Neural cell (in vitro differentiated cells): ENCODE measurements at regions not wholly inside any gene's neighbourhood (a gene's known extent, or its start where the extent isn't known, plus 50 kb on each side); places are given as distances from the start of the nearest gene placed in this dataset.

Source experiments
- H2AFZ ChIP-seq: fragments of 200-600, 300-800 bp; sonication (generic), shearing (Covaris generic); 2 replicates; pipeline ENCODE4 v1.6.0; 2014; ENCODE audit warnings: low read depth, mild to moderate bottlenecking, antibody characterized with exemption, low read length, moderate library complexity
- H3F3A ChIP-seq: fragments of 200-600 bp; shearing (Covaris generic); 2 replicates; pipeline ENCODE4 v1.6.1; 2016; ENCODE audit warnings: mild to moderate bottlenecking, moderate library complexity, mixed read lengths, antibody characterized with exemption, low read length; ENCODE audit not compliant: insufficient read depth, poor library complexity, severe bottlenecking
- H3K27ac ChIP-seq: fragments of 200-600, 300-800 bp; sonication (generic), shearing (Covaris generic); 2 replicates; pipeline ENCODE4 v1.5.1; 2014; ENCODE audit warnings: mild to moderate bottlenecking, low read length, moderate library complexity
- H3K27me3 ChIP-seq: fragments of 300-800, 200-600 bp; sonication (generic), shearing (Covaris generic); 2 replicates; pipeline ENCODE4 v1.6.0; 2014; ENCODE audit warnings: mild to moderate bottlenecking, low read depth, low read length, moderate library complexity; ENCODE audit not compliant: insufficient read depth
- H3K36me3 ChIP-seq: fragments of 300-800, 200-600 bp; sonication (generic), shearing (Covaris generic); 2 replicates; pipeline ENCODE4 v1.5.1; 2014; ENCODE audit warnings: mild to moderate bottlenecking, antibody characterized with exemption, low read length, moderate library complexity; ENCODE audit not compliant: insufficient read depth
- H3K4me2 ChIP-seq: fragments of 300-800, 200-600 bp; sonication (generic), shearing (Covaris generic); 2 replicates; pipeline ENCODE4 v1.6.0; 2014; ENCODE audit warnings: mild to moderate bottlenecking, low read length
- H3K4me3 ChIP-seq: fragments of 300-800, 200-600 bp; sonication (generic), shearing (Covaris generic); 2 replicates; pipeline ENCODE4 v1.5.1; 2014; ENCODE audit warnings: mild to moderate bottlenecking, low read length, moderate library complexity
- H3K79me2 ChIP-seq: fragments of 200-600 bp; shearing (Covaris generic); replicated peaks from 2 replicates; pipeline ENCODE4 v1.6.0; 2014; ENCODE audit warnings: mild to moderate bottlenecking, low read length, moderate library complexity; ENCODE audit not compliant: insufficient read depth
- H3K9ac ChIP-seq: fragments of 300-800, 200-600 bp; sonication (generic), shearing (Covaris generic); 2 replicates; pipeline ENCODE4 v1.6.1; 2016; ENCODE audit warnings: mild to moderate bottlenecking, low read length, mixed read lengths
- H3K9me2 ChIP-seq: fragments of 200-600 bp; shearing (Covaris generic); 2 replicates; pipeline ENCODE4 v1.6.1; 2016; ENCODE audit warnings: mild to moderate bottlenecking, low read length, mixed read lengths; ENCODE audit not compliant: insufficient read depth
- H3K9me3 ChIP-seq: fragments of 200-600, 300-800 bp; sonication (generic), shearing (Covaris generic); 2 replicates; pipeline ENCODE4 v1.6.1; 2016; ENCODE audit warnings: mild to moderate bottlenecking, mixed run types, low read length, moderate library complexity, mixed read lengths
- H4K20me1 ChIP-seq: fragments of 200-600 bp; shearing (Covaris generic); 2 replicates; pipeline ENCODE4 v1.6.1; 2016; ENCODE audit warnings: mild to moderate bottlenecking, mixed run types; ENCODE audit not compliant: insufficient read depth
- CTCF ChIP-seq: fragments of 450-650 bp; IDR thresholded peaks from 2 replicates; pipeline ENCODE4 v1.5.1; 2014; ENCODE audit warnings: antibody characterized with exemption, mild to moderate bottlenecking, moderate library complexity; ENCODE audit not compliant: poor library complexity, severe bottlenecking
- EP300 ChIP-seq: fragments of 450-650 bp; conservative IDR thresholded peaks from 2 replicates; pipeline ENCODE4 v1.6.1; 2014; ENCODE audit warnings: antibody characterized with exemption, mild to moderate bottlenecking, moderate library complexity; ENCODE audit not compliant: poor library complexity, severe bottlenecking
- EZH2 ChIP-seq: fragments of 200-600, 300-800 bp; shearing (Covaris generic), sonication (generic); IDR thresholded peaks from 2 replicates; pipeline ENCODE4 v1.6.1; 2014; ENCODE audit warnings: antibody characterized with exemption, low read length, borderline replicate concordance, mild to moderate bottlenecking; ENCODE audit not compliant: insufficient read depth, poor library complexity, severe bottlenecking
- MXI1 ChIP-seq: fragments of 450-650 bp; conservative IDR thresholded peaks from 2 replicates; pipeline ENCODE4 v1.6.1; 2014; ENCODE audit warnings: antibody characterized with exemption, mild to moderate bottlenecking; ENCODE audit not compliant: poor library complexity, severe bottlenecking
- POLR2AphosphoS5 ChIP-seq: IDR thresholded peaks from 2 replicates; pipeline ENCODE4 v1.6.1; 2012
- RAD21 ChIP-seq: fragments of 450-650 bp; conservative IDR thresholded peaks from 2 replicates; pipeline ENCODE4 v1.6.1; 2014; ENCODE audit warnings: antibody characterized with exemption, mild to moderate bottlenecking, moderate library complexity
- REST ChIP-seq: IDR thresholded peaks from 2 replicates; pipeline ENCODE4 v1.6.1; 2012; ENCODE audit warnings: borderline replicate concordance
- SMC3 ChIP-seq: fragments of 450-650 bp; conservative IDR thresholded peaks from 2 replicates; pipeline ENCODE4 v1.6.1; 2014; ENCODE audit warnings: antibody characterized with exemption, mild to moderate bottlenecking, moderate library complexity; ENCODE audit not compliant: poor library complexity
- TAF1 ChIP-seq: IDR thresholded peaks from 2 replicates; pipeline ENCODE4 v1.6.1; 2012; ENCODE audit warnings: low read depth

- H3K27ac ChIP-seq = no peak overlapping the region
- no peak for TF ChIP-seq RAD21
- TF ChIP-seq EZH2 = no peak
- no peak for TF ChIP-seq TAF1
- TF ChIP-seq EP300 = no peak
Measured at GRCh38 chr18:43578211-43578610, 300.9 kb upstream of the SYT4 start.

GRCh38 chr18:43578706-43579105 lies 301.4 kb upstream of the SYT4 start:
- Histone ChIP-seq H3K79me2 (no peaks in the 10 kb centered on the region), H3K27me3 (no peaks in the 10 kb centered on the region), H3K4me2 (no peak overlapping the region), H3K4me3 (no peak overlapping the region), H3F3A (peaks cover 4% of the 10 kb centered on the region), H3K9ac (no peak overlapping the region), H3K9me3 (no peaks in the 10 kb centered on the region), H2AFZ (no peak overlapping the region), H3K9me2 (no peaks in the 10 kb centered on the region), H4K20me1 (no peaks in the 10 kb centered on the region), H3K27ac (no peak overlapping the region), H3K36me3 (no peaks in the 10 kb centered on the region)
- TF ChIP-seq EZH2 (no peak), CTCF (no peak), TAF1 (no peak), MXI1 (no peak), REST (no peak), SMC3 (no peak), RAD21 (no peak), EP300 (no peak), POLR2AphosphoS5 (no peak)

More at GRCh38 chr18:43578211-43578610, 300.9 kb upstream of the SYT4 start:
- H3K79me2 ChIP-seq = no peaks in the 10 kb centered on the region
- H3K9me2 ChIP-seq = no peaks in the 10 kb centered on the region
- H3K4me2 ChIP-seq = no peak overlapping the region
- no peaks in the 10 kb centered on the region for H3K36me3 ChIP-seq
- H3K27me3 ChIP-seq = no peaks in the 10 kb centered on the region
- no peaks in the 10 kb centered on the region for H4K20me1 ChIP-seq
- H3K9me3 ChIP-seq = no peaks in the 10 kb centered on the region
- H3K9ac ChIP-seq = no peak overlapping the region
- H2AFZ ChIP-seq = no peak overlapping the region
- no peak overlapping the region for H3K4me3 ChIP-seq
- peaks cover 4% of the 10 kb centered on the region for H3F3A ChIP-seq
